GM21529 (cell line): ENCODE measurements at regions not wholly inside any gene's neighbourhood (a gene's known extent, or its start where the extent isn't known, plus 50 kb on each side); places are given as distances from the start of the nearest gene placed in this dataset.

ENCODE experiments used
- ATAC-seq: cut with Tn5 transposase; IDR thresholded peaks from one replicate; pipeline ENCODE4 v1.9.1; 2021; ENCODE audit not compliant: unreplicated experiment

- ATAC-seq: no peak
Observed at GRCh38 chrX:68930542-68931317, 101.9 kb downstream of the EFNB1 start.

- no peak for ATAC-seq
Observed at GRCh38 chrX:68929332-68930150, 100.7 kb downstream of the EFNB1 start.

GRCh38 chrX:68928401-68928800 lies 99.6 kb downstream of the EFNB1 start:
- no peak for ATAC-seq

- no peak for ATAC-seq
Observed at GRCh38 chrX:68927178-68927577, 98.4 kb downstream of the EFNB1 start.

GRCh38 chrX:68923147-68923546 lies 94.3 kb downstream of the EFNB1 start:
- no peak for ATAC-seq

- ATAC-seq: no peak
Observed at GRCh38 chrX:68922013-68922412, 93.2 kb downstream of the EFNB1 start.

- no peak for ATAC-seq
Observed at GRCh38 chrX:68920561-68920960, 91.7 kb downstream of the EFNB1 start.

- ATAC-seq: no peak
Observed at GRCh38 chrX:68919707-68920106, 90.9 kb downstream of the EFNB1 start.

GRCh38 chrX:68918202-68918601 lies 89.4 kb downstream of the EFNB1 start:
- no peak for ATAC-seq

GRCh38 chrX:68917799-68918198 lies 89.0 kb downstream of the EFNB1 start:
- ATAC-seq: no peak

GRCh38 chrX:68916891-68917290 lies 88.1 kb downstream of the EFNB1 start:
- no peak for ATAC-seq

GRCh38 chrX:68915778-68916177 lies 87.0 kb downstream of the EFNB1 start:
- ATAC-seq: peak; percentile 55

GRCh38 chrX:68914479-68914946 lies 85.7 kb downstream of the EFNB1 start:
- no peak for ATAC-seq

GRCh38 chrX:68913249-68913547 lies 84.4 kb downstream of the EFNB1 start:
- no peak for ATAC-seq

- no peak for ATAC-seq
Observed at GRCh38 chrX:68912113-68912512, 83.3 kb downstream of the EFNB1 start.

GRCh38 chrX:68910731-68911428 lies 82.1 kb downstream of the EFNB1 start:
- no peak for ATAC-seq

- ATAC-seq: no peak
Observed at GRCh38 chrX:68909945-68910344, 81.1 kb downstream of the EFNB1 start.

GRCh38 chrX:68908071-68908470 lies 79.2 kb downstream of the EFNB1 start:
- ATAC-seq: no peak

GRCh38 chrX:68902706-68903504 lies 74.1 kb downstream of the EFNB1 start:
- ATAC-seq: no peak

- ATAC-seq: no peak
Observed at GRCh38 chrX:68901519-68901918, 72.7 kb downstream of the EFNB1 start.

GRCh38 chrX:68898598-68898997 lies 69.8 kb downstream of the EFNB1 start:
- ATAC-seq: no peak
